Tibial artery (tissue), 4 donors: ENCODE measurements at regions not wholly inside any gene's neighbourhood (a gene's known extent, or its start where the extent isn't known, plus 50 kb on each side); places are given as distances from the start of the nearest gene placed in this dataset.

Experiments
- DNase-seq, 2 donors: peaks; one replicate each; pipeline ENCODE4 v3.0.0-alpha.2; 2019
- H3K27ac ChIP-seq, 2 donors: fragments of 200-600 bp; sonication (generic) in 1 of 2; 1 replicate in 1 of 2; 2 replicates in 1 of 2; pipeline ENCODE4 v1.5.1; 2018 to 2019; ENCODE audit warnings: mild to moderate bottlenecking in 1 of 2
- H3K27me3 ChIP-seq, 2 donors: fragments of 200-600 bp; sonication (generic) in 1 of 2; one replicate each; pipeline versions ENCODE4 v1.5.1 to v1.6.0; 2016 to 2019
- H3K36me3 ChIP-seq, 3 donors: fragments of 200-600 bp; sonication (generic) in 2 of 3; one replicate each; pipeline ENCODE4 v1.5.1; 2016 to 2019; ENCODE audit warnings: mild to moderate bottlenecking in 2 of 3
- H3K4me1 ChIP-seq, 4 donors: fragments of 200-600 bp; sonication (generic) in 2 of 4; 1 replicate in 3 of 4; 2 replicates in 1 of 4; pipeline ENCODE4 v1.5.1; 2016 to 2019
- H3K4me3 ChIP-seq, 2 donors: fragments of 200-600 bp; sonication (generic) in 1 of 2; 1 replicate in 1 of 2; 2 replicates in 1 of 2; pipeline ENCODE4 v1.5.1; 2018 to 2019; ENCODE audit warnings: mild to moderate bottlenecking in 2 of 2
- H3K9me3 ChIP-seq, 3 donors: fragments of 200-600 bp; sonication (generic) in 1 of 3; one replicate each; pipeline ENCODE4 v1.5.1; 2016 to 2019
- intact Hi-C: fragments of 100-400 bp; cut with DNase I; formaldehyde crosslinking; loops from one replicate; pipeline ENCODE4 v1.15.0; 2023; ENCODE audit warnings: low total_unique reads
- TF ChIP-seq, protein P1 (sequence below), 2 experiments: fragments of 200-600 bp in 1 of 2; fragments of 450-650 bp in 1 of 2; IDR thresholded peaks; one replicate each; pipeline ENCODE4 v1.5.1; 2017 to 2019; ENCODE audit warnings: antibody characterized with exemption in 2 of 2, mild to moderate bottlenecking in 1 of 2, moderate library complexity in 1 of 2

DNA sequence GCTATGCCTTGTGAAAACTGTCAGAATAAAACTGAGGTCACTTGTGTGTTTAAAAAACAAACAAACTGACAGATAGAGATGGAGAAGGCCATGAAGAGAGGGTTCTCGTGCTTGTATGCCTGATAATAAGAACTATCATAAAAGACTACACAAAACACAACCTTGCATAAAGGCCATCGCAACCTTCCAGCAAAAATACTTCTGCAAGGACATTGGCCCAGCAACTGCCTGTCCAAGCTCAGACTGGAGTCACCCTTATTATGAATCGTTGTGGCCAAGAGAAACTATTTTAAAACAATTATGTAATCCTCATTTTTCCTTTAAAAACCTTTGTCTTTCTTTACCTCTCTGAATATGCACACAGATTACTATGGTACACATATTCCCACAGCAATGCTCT, 93.0 kb upstream of the SMLR1 start:
- Histone ChIP-seq H3K4me1 (no peaks in the 10 kb centered on the region), H3K27ac (no peak overlapping the region), H3K9me3 (no peaks in the 10 kb centered on the region), H3K36me3 (no peaks in the 10 kb centered on the region), H3K27me3 (no peaks in the 10 kb centered on the region), H3K4me3 (no peak overlapping the region)
- DNase-seq = no peak
- intact Hi-C loops = no loop called here
- TF ChIP-seq, protein P1, sequence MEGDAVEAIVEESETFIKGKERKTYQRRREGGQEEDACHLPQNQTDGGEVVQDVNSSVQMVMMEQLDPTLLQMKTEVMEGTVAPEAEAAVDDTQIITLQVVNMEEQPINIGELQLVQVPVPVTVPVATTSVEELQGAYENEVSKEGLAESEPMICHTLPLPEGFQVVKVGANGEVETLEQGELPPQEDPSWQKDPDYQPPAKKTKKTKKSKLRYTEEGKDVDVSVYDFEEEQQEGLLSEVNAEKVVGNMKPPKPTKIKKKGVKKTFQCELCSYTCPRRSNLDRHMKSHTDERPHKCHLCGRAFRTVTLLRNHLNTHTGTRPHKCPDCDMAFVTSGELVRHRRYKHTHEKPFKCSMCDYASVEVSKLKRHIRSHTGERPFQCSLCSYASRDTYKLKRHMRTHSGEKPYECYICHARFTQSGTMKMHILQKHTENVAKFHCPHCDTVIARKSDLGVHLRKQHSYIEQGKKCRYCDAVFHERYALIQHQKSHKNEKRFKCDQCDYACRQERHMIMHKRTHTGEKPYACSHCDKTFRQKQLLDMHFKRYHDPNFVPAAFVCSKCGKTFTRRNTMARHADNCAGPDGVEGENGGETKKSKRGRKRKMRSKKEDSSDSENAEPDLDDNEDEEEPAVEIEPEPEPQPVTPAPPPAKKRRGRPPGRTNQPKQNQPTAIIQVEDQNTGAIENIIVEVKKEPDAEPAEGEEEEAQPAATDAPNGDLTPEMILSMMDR (IDR thresholded peaks at IDR 0.05) = no peak

DNA sequence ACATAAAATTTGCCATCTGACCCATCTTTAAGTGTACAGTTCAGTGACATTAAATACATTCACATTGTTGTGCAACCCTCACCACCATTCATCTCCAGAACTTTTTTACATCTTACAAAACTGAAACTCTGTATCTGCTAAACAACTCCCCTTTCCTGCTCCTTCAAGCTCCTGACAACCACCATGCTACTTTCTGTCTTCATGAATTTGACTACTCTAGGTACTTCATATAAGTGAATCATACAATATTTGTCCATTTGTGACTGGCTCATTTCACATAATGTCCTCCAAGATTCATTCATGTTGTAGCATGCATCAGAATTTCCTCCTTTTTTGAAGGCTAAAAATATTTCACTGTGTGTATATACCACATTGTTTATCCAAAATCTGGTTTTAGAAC, 86.9 kb upstream of the SMLR1 start:
- Histone ChIP-seq H3K4me3 (no peak overlapping the region), H3K36me3 (no peaks in the 10 kb centered on the region), H3K27ac (no peak overlapping the region), H3K9me3 (no peaks in the 10 kb centered on the region), H3K27me3 (no peaks in the 10 kb centered on the region), H3K4me1 (no peaks in the 10 kb centered on the region)
- intact Hi-C loops = no loop called here
- no peak for DNase-seq
- TF ChIP-seq, protein P1 (IDR thresholded peaks at IDR 0.05) = no peak

DNA sequence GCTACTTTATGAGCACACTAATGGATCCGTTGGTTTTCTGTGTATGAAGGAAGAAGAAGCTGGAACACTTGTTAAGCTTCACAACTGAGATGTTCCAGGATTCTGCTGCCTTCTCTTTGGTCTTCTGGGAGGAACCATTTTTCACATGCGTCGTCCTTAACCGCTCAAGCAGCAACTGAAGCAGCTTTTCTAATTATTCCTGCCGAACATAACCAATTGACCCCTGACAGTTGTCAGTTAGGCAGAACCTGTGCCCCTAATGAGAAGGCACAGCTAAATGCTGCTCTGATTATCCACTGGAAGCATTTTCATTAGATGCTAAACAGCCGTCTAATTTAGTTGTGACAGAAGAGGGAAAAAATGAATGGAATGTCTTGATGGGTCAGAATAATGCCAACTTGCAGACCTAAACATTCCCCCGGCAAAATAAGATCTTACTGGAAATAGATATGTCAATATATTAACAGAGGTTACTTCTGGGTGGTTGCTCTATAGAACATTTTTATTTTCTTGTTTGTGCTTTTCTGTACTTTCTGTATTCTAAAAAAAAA, 85.0 kb upstream of the SMLR1 start:
- H3K27me3 ChIP-seq = no peaks in the 10 kb centered on the region
- intact Hi-C loops = no loop called here
- H3K4me1 ChIP-seq = no peaks in the 10 kb centered on the region
- no peak overlapping the region for H3K27ac ChIP-seq
- no peak for DNase-seq
- no peaks in the 10 kb centered on the region for H3K9me3 ChIP-seq
- TF ChIP-seq, protein P1 (IDR thresholded peaks at IDR 0.05) = no peak
- H3K36me3 ChIP-seq = no peaks in the 10 kb centered on the region
- no peak overlapping the region for H3K4me3 ChIP-seq

DNA sequence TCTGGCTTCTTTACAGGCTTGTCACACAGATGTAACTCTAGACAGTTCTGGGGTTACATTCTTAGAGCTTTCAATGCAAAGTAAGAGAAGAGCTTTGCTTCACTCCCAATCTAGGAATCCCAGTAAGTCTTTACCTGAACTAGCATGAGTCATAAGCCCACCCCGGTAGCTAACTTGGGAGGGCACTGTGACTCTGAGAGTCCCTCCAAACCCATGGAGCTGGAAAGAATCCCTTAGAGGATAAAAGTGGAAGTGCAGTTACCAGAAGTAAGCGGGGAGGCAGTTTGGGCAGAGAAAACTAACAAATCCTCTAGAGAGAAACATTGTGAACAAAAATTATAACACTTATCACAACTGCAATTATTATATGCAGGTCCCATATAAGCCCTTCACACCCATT, 84.0 kb upstream of the SMLR1 start:
- no peak for DNase-seq
- no peaks in the 10 kb centered on the region for H3K36me3 ChIP-seq
- no peak overlapping the region for H3K4me3 ChIP-seq
- no peaks in the 10 kb centered on the region for H3K9me3 ChIP-seq
- H3K27ac ChIP-seq = no peak overlapping the region
- no peaks in the 10 kb centered on the region for H3K4me1 ChIP-seq
- TF ChIP-seq, protein P1 (IDR thresholded peaks at IDR 0.05) = no peak
- H3K27me3 ChIP-seq = no peaks in the 10 kb centered on the region
- intact Hi-C loops = no loop called here

DNA sequence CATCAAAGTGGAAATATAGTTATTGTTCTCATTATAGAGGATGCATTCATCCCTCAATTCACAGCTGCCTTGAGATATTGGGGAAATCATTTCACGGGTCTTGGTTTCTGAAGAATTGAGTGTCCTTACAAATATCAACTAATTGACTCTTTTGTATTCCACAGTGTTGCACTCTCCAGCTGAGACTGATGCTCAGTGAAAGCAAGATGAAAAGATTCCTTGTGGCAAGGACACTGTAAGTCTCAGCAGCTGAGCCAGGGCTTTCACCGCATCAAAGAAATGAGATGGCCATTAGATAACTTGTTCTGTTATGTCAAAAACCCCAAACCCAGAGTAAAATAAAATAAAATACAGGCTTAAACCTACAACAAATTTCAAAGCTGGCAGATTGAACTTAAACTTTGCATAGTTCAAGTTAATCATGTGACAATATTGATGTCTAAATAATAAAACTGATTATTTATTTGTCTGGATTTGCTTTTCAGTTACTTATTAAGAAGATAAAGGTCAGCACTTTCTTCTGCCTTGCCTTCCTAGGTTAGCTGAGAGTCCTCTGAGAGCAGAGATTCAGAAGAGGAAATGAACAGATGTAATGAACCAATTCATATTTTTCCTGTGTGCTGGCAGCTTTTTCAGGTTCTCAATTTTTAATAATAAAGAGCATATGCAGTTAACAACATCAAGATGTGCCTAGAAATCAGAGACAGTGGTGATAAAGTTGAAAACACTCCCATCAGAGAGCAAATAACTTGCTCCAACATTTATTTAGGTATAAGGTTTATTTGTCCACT, 82.4 kb upstream of the SMLR1 start:
- intact Hi-C loops = no loop called here
- Histone ChIP-seq H3K27me3 (no peaks in the 10 kb centered on the region), H3K4me3 (no peak overlapping the region), H3K27ac (no peak overlapping the region), H3K9me3 (peaks cover 0 to 6% (median 6%) of the 10 kb centered on the region in 3 donors), H3K36me3 (no peaks in the 10 kb centered on the region), H3K4me1 (no peaks in the 10 kb centered on the region)
- TF ChIP-seq, protein P1 (IDR thresholded peaks at IDR 0.05) = no peak
- no peak for DNase-seq
